HCT116 (cell line): ENCODE measurements at regions not wholly inside any gene's neighbourhood (a gene's known extent, or its start where the extent isn't known, plus 50 kb on each side); places are given as distances from the start of the nearest gene placed in this dataset.

Experiments used
- ATAC-seq: fragments of 200-7000 bp; cut with Tn5 transposase; 2 replicates; pipeline ENCODE4 v1.9.1; 2020; ENCODE audit warnings: mild to moderate bottlenecking, moderate library complexity
- BruUV-seq: library from RNA; stranded (reverse); fragments of 400-500 nt; replicated peaks from 2 replicates; lab custom pipeline; 2021; lab: Mats Ljungman, UMichigan
- CTCF ChIA-PET: fragments of 300-600 bp; sonication (Branson Sonifier 250); formaldehyde crosslinking; loops from one replicate; lab custom pipeline; 2021; ENCODE audit warnings: antibody characterized with exemption; lab: Charles Lee
- POLR2A ChIA-PET: fragments of 300-600, 350-600 bp; sonication (Branson Sonifier 250); formaldehyde crosslinking; loops from one replicate; lab custom pipeline; 2021; ENCODE audit warnings: antibody characterized with exemption; lab: Charles Lee
- RAD21 ChIA-PET, 2 experiments: fragments of 300-600 bp; sonication (Branson Sonifier 250); formaldehyde crosslinking; loops; one replicate each; lab custom pipeline; 2023; ENCODE audit warnings: low total read pairs in 2 of 2; ENCODE audit not compliant: uncharacterized antibody in 2 of 2, unreplicated experiment in 2 of 2, low non-redundant PET in 1 of 2; lab: Charles Lee
- DNase-seq: peaks from one replicate; pipeline ENCODE4 v3.0.0-alpha.2; 2010; ENCODE audit warnings: low read depth, low spot score
- H2AFZ ChIP-seq: fragments of 200-600 bp; shearing (Covaris generic), sonication (generic); 2 replicates; pipeline ENCODE4 v1.6.1; 2017; ENCODE audit warnings: low read depth, mixed run types, mixed read lengths, antibody characterized with exemption, low read length; ENCODE audit not compliant: poor library complexity, severe bottlenecking
- H3K27ac ChIP-seq: 2 replicates; pipeline ENCODE4 v1.5.1; 2012; ENCODE audit warnings: low read depth, low read length
- H3K27me3 ChIP-seq: fragments of 200-600 bp; sonication (generic); 2 replicates; pipeline ENCODE4 v1.6.1; 2016; ENCODE audit warnings: mixed run types, low read length, mixed read lengths; ENCODE audit not compliant: insufficient read depth
- H3K36me3 ChIP-seq, 2 experiments: fragments of 200-500 bp in 1 of 2; fragments of 200-600 bp in 1 of 2; sonication (Bioruptor generic) in 1 of 2; sonication (generic) in 1 of 2; 2 replicates each; pipeline versions ENCODE4 v1.5.1 to v1.6.1; 2014 to 2016; ENCODE audit warnings: low read length in 2 of 2, inconsistent platforms in 1 of 2, mixed read lengths in 1 of 2, mixed run types in 1 of 2; ENCODE audit not compliant: insufficient read depth in 2 of 2, control insufficient read depth in 1 of 2
- H3K4me1 ChIP-seq, 2 experiments: fragments of 200-600 bp in 1 of 2; sonication (generic) in 1 of 2; 2 replicates each; pipeline versions ENCODE4 v1.5.1 to v1.6.1; 2012 to 2017; ENCODE audit warnings: low read length in 2 of 2, inconsistent platforms in 1 of 2, mild to moderate bottlenecking in 1 of 2, mixed read lengths in 1 of 2, mixed run types in 1 of 2, moderate library complexity in 1 of 2; ENCODE audit not compliant: insufficient read depth in 2 of 2, control insufficient read depth in 1 of 2
- H3K4me2 ChIP-seq: fragments of 200-600 bp; sonication (generic); 2 replicates; pipeline ENCODE4 v1.6.1; 2017; ENCODE audit warnings: mixed run types, low read length, mixed read lengths
- H3K4me3 ChIP-seq, 2 experiments: fragments of 200-600 bp in 1 of 2; sonication (generic) in 1 of 2; replicated peaks in 1 of 2; 2 replicates each; pipeline ENCODE4 v1.5.1; 2011 to 2016; ENCODE audit warnings: low read length in 2 of 2, control low read depth in 1 of 2, low read depth in 1 of 2, mild to moderate bottlenecking in 1 of 2, mixed read lengths in 1 of 2, mixed run types in 1 of 2
- H3K79me2 ChIP-seq: fragments of 200-600 bp; sonication (generic); 2 replicates; pipeline ENCODE4 v1.6.1; 2017; ENCODE audit warnings: mild to moderate bottlenecking, mixed run types, low read length, moderate library complexity, mixed read lengths; ENCODE audit not compliant: insufficient read depth
- H3K9ac ChIP-seq: fragments of 200-600 bp; sonication (generic); 2 replicates; pipeline ENCODE4 v1.6.1; 2016; ENCODE audit warnings: low read length, mixed read lengths
- H3K9me2 ChIP-seq: fragments of 200-600 bp; sonication (generic), shearing (Covaris generic); 2 replicates; pipeline ENCODE4 v1.6.1; 2017; ENCODE audit warnings: mixed run types, mild to moderate bottlenecking, moderate library complexity; ENCODE audit not compliant: insufficient read depth
- H3K9me3 ChIP-seq, 2 experiments: fragments of 200-500 bp in 1 of 2; fragments of 200-600 bp in 1 of 2; sonication (Bioruptor generic) in 1 of 2; sonication (generic) in 1 of 2; 2 replicates each; pipeline ENCODE4 v1.6.1; 2014 to 2017; ENCODE audit warnings: low read length in 2 of 2, mixed read lengths in 2 of 2, inconsistent platforms in 1 of 2, low read depth in 1 of 2, mild to moderate bottlenecking in 1 of 2, mixed run types in 1 of 2, moderate library complexity in 1 of 2; ENCODE audit not compliant: control insufficient read depth in 1 of 2, insufficient read depth in 1 of 2
- H4K20me1 ChIP-seq: fragments of 200-600 bp; sonication (generic), shearing (Covaris generic); 2 replicates; pipeline ENCODE4 v1.6.1; 2017; ENCODE audit warnings: mixed run types, mild to moderate bottlenecking, moderate library complexity; ENCODE audit not compliant: insufficient read depth
- CBX3 ChIP-seq: IDR thresholded peaks from 2 replicates; pipeline ENCODE4 v1.6.1; 2012; ENCODE audit warnings: low read depth
- CEBPB ChIP-seq: IDR thresholded peaks from 2 replicates; pipeline ENCODE4 v1.6.1; 2012; ENCODE audit warnings: low read depth
- EGR1 ChIP-seq: IDR thresholded peaks from 2 replicates; pipeline ENCODE4 v1.6.1; 2012; ENCODE audit warnings: low read depth
- ELF1 ChIP-seq: IDR thresholded peaks from 2 replicates; pipeline ENCODE4 v1.6.1; 2012; ENCODE audit warnings: low read depth, borderline replicate concordance
- EZH2 ChIP-seq: fragments of 200-600 bp; sonication (generic); IDR thresholded peaks from 2 replicates; pipeline ENCODE4 v1.6.1; 2017; ENCODE audit warnings: antibody characterized with exemption, mixed run types
- EZH2phosphoT487 ChIP-seq: fragments of 200-600 bp; IDR thresholded peaks from 2 replicates; pipeline ENCODE4 v1.6.1; 2018; ENCODE audit warnings: antibody characterized with exemption, borderline replicate concordance
- FOSL1 ChIP-seq: IDR thresholded peaks from 2 replicates; pipeline ENCODE4 v1.6.1; 2012; ENCODE audit warnings: low read depth
- MAX ChIP-seq: IDR thresholded peaks from 2 replicates; pipeline ENCODE4 v1.6.1; 2012
- POLR2A ChIP-seq: IDR thresholded peaks from 2 replicates; pipeline ENCODE4 v1.7.0; 2011; ENCODE audit warnings: borderline replicate concordance; ENCODE audit not compliant: insufficient read depth, insufficient read length; ENCODE audit errors: extremely low read depth
- SRF ChIP-seq: IDR thresholded peaks from 2 replicates; pipeline ENCODE4 v1.6.1; 2012; ENCODE audit warnings: low read depth
- YY1 ChIP-seq: IDR thresholded peaks from 2 replicates; pipeline ENCODE4 v1.6.1; 2011; ENCODE audit warnings: low read length, low read depth, moderate library complexity, mild to moderate bottlenecking; ENCODE audit not compliant: insufficient replicate concordance; ENCODE audit errors: extremely low read depth
- ZBTB33 ChIP-seq: IDR thresholded peaks from 2 replicates; pipeline ENCODE4 v1.6.1; 2011; ENCODE audit warnings: mild to moderate bottlenecking, low read length, moderate library complexity; ENCODE audit not compliant: insufficient replicate concordance; ENCODE audit errors: extremely low read depth
- intact Hi-C: fragments of 100-400 bp; cut with micrococcal nuclease; formaldehyde crosslinking; loops from 2 replicates; pipeline ENCODE4 v1.10.0; 2022

DNA sequence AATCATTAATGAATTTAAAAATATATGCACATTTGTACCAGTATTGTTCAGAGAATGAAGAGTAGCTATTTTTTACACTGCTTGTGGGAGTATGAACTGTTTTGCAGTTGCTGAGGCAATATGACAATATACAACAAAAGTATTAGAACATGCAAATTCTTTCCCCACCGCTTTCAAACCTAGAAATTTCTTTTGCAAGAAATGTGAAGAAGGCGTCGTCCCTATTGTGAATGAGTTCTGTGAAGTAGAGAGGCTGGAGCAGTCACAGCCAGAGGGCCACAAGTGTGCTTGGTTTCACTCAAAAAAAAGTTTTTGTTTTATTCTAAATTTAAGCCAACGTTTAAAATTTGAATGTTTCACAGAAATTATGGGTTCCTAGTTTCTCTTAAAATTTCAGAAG, 184.9 kb downstream of the ALG10B start:
- Histone ChIP-seq H3K9ac (no peak overlapping the region), H3K4me3 (no peak overlapping the region), H3K79me2 (no peaks in the 10 kb centered on the region), H3K27me3 (no peaks in the 10 kb centered on the region), H3K36me3 (no peaks in the 10 kb centered on the region), H3K9me2 (no peaks in the 10 kb centered on the region), H2AFZ (no peak overlapping the region), H4K20me1 (no peaks in the 10 kb centered on the region), H3K9me3 (peaks cover 0 to 3% of the 10 kb centered on the region in 2 experiments; a peak in 1 of 4 replicates), H3K4me1 (no peaks in the 10 kb centered on the region), H3K4me2 (no peak overlapping the region), H3K27ac (no peak overlapping the region)
- intact Hi-C loops = no loop called here
- TF ChIP-seq ELF1 (no peak), CBX3 (no peak), SRF (no peak), YY1 (no peak), POLR2A (no peak)
- POLR2A ChIA-PET = no interaction called here
- RAD21 ChIA-PET = no interaction called here
- DNase-seq (no peak), ATAC-seq (no peak)
- CTCF ChIA-PET = no interaction called here
- no TSS peak for BruUV-seq

- no peak for ATAC-seq
- BruUV-seq = no TSS peak
Measured at GRCh38 chr12:38501991-38502390, 185.4 kb downstream of the ALG10B start.

More at GRCh38 chr12:38501991-38502390, 185.4 kb downstream of the ALG10B start:
- Histone ChIP-seq H3K36me3 (no peaks in the 10 kb centered on the region), H3K4me2 (no peak overlapping the region), H3K4me1 (no peaks in the 10 kb centered on the region)
- TF ChIP-seq ELF1 = no peak
- no peak for TF ChIP-seq MAX
- TF ChIP-seq YY1 = no peak
- no peak for TF ChIP-seq FOSL1
- no peak for TF ChIP-seq EZH2
- no peak for TF ChIP-seq EGR1
- TF ChIP-seq ZBTB33 = no peak
- TF ChIP-seq CBX3 = no peak
- TF ChIP-seq CEBPB = no peak
- TF ChIP-seq EZH2phosphoT487 = no peak
- TF ChIP-seq, all 23 proteins: peak for 0
- Histone ChIP-seq H3K9ac (no peak overlapping the region), H2AFZ (no peak overlapping the region), H3K27me3 (no peaks in the 10 kb centered on the region), H3K27ac (no peak overlapping the region), H3K4me3 (no peak overlapping the region), H3K9me2 (no peaks in the 10 kb centered on the region), H4K20me1 (no peaks in the 10 kb centered on the region), H3K79me2 (no peaks in the 10 kb centered on the region), H3K9me3 (peaks cover 0 to 3% of the 10 kb centered on the region in 2 experiments; a peak in 1 of 4 replicates)
- POLR2A ChIA-PET = no interaction called here
- RAD21 ChIA-PET = no interaction called here
- CTCF ChIA-PET = no interaction called here
- intact Hi-C loops = no loop called here
- DNase-seq = no peak
